HEK293T (cell line): ENCODE measurements at regions not wholly inside any gene's neighbourhood (a gene's known extent, or its start where the extent isn't known, plus 50 kb on each side); places are given as distances from the start of the nearest gene placed in this dataset.

ENCODE experiments used
- ARNT ChIP-seq: fragments of 450-650 bp; IDR thresholded peaks from 2 replicates; pipeline ENCODE4 v1.6.1; 2017; ENCODE audit warnings: mild to moderate bottlenecking
- BHLHE40 ChIP-seq: fragments of 450-650 bp; IDR thresholded peaks from 2 replicates; pipeline ENCODE4 v1.6.1; 2016; ENCODE audit warnings: mild to moderate bottlenecking, moderate library complexity, borderline replicate concordance
- ELF4 ChIP-seq: fragments of 450-650 bp; IDR thresholded peaks from 2 replicates; pipeline ENCODE4 v1.6.1; 2017; ENCODE audit warnings: antibody characterized with exemption
- FOXA1 ChIP-seq: fragments of 450-650 bp; IDR thresholded peaks from 2 replicates; pipeline ENCODE4 v1.6.1; 2016; ENCODE audit warnings: mild to moderate bottlenecking
- FOXM1 ChIP-seq: fragments of 450-650 bp; IDR thresholded peaks from 2 replicates; pipeline ENCODE4 v1.6.1; 2017; ENCODE audit warnings: mild to moderate bottlenecking, borderline replicate concordance
- HDGF ChIP-seq: fragments of 450-650 bp; IDR thresholded peaks from 2 replicates; pipeline ENCODE4 v1.6.1; 2017; ENCODE audit warnings: antibody characterized with exemption, borderline replicate concordance
- NFRKB ChIP-seq: fragments of 450-650 bp; IDR thresholded peaks from 2 replicates; pipeline ENCODE4 v1.6.1; 2016; ENCODE audit warnings: mild to moderate bottlenecking, moderate library complexity
- SP1 ChIP-seq: fragments of 450-650 bp; IDR thresholded peaks from 2 replicates; pipeline ENCODE4 v1.6.1; 2017
- SUZ12 ChIP-seq: fragments of 450-650 bp; IDR thresholded peaks from 2 replicates; pipeline ENCODE4 v1.6.1; 2016; ENCODE audit warnings: mild to moderate bottlenecking
- ZNF384 ChIP-seq: fragments of 450-650 bp; IDR thresholded peaks from 2 replicates; pipeline ENCODE4 v1.6.1; 2016

- TF ChIP-seq ZNF384 (no peak), FOXA1 (no peak), HDGF (no peak), SUZ12 (no peak), FOXM1 (no peak), ARNT (no peak), SP1 (no peak), ELF4 (no peak), NFRKB (no peak), BHLHE40 (no peak)
These were observed 216.2 kb downstream of the IRS2 start for GRCh38 chr13:109569958-109570711.
